ENCODE measurements at regions not wholly inside any gene's neighbourhood (a gene's known extent, or its start where the extent isn't known, plus 50 kb on each side); places are given as distances from the start of the nearest gene placed in this dataset.

DNA sequence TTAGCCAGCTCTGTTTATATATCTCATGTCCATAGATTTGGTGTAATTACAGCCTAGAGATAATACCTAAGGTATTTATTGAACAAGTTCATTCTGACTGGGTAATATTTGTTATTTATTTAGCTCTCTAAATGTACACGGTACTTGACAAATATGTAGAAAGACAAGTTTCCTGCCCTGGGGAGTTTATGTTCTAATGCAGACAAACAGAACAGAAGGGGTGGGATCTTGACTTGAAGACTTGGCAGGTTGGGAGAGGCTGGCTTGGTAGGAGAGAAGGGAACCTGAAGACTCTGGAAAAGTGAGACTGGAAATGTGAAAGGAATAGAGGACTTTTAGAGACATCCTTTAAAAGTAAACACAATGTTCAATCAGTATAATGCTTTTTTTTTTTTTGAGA, 97.7 kb upstream of the CDK6 start:
- Histone ChIP-seq H3K4me3 (ENCODE audit: low read length in 3 of 3) (no peak overlapping the region), H3K4me1 (ENCODE audit: control insufficient read depth in 2 of 3, insufficient read depth in 2 of 3, low read depth in 1 of 3, low read length in 3 of 3) (no peaks in the 10 kb centered on the region), H3K9ac (ENCODE audit: low read length in 3 of 3) (no peak overlapping the region), H3K9me3 (ENCODE audit: control insufficient read depth in 2 of 3, insufficient read depth in 1 of 3, low read length in 3 of 3) (peaks cover 0 to 5% (median 0%) of the 10 kb centered on the region in 3 donors), H3K36me3 (ENCODE audit: control insufficient read depth in 2 of 3, insufficient read depth in 3 of 3, low read length in 3 of 3) (no peaks in the 10 kb centered on the region), H3K27ac (ENCODE audit: low read depth in 2 of 2, low read length in 2 of 2) (no peak overlapping the region), H3K27me3 (ENCODE audit: control insufficient read depth, insufficient read depth, low read length) (no peaks in the 10 kb centered on the region)
- no peak for TF ChIP-seq CTCF (IDR thresholded peaks at IDR 0.05; ENCODE audit: borderline replicate concordance, extremely low read depth, insufficient read depth)
- DNase-seq (no peak), FAIRE-seq (no peak)
- intact Hi-C loops (cut with DNase I) = no loop called here

- H3K36me3 ChIP-seq (ENCODE audit: control insufficient read depth in 2 of 3, insufficient read depth in 3 of 3, low read length in 3 of 3) = no peaks in the 10 kb centered on the region
- H3K4me1 ChIP-seq (ENCODE audit: control insufficient read depth in 2 of 3, insufficient read depth in 2 of 3, low read depth in 1 of 3, low read length in 3 of 3) = no peaks in the 10 kb centered on the region
- H3K27me3 ChIP-seq (ENCODE audit: control insufficient read depth, insufficient read depth, low read length) = no peaks in the 10 kb centered on the region
- no peak overlapping the region for H3K4me3 ChIP-seq (ENCODE audit: low read length in 3 of 3)
- intact Hi-C loops (cut with DNase I) = no loop called here
- H3K9me3 ChIP-seq (ENCODE audit: control insufficient read depth in 2 of 3, insufficient read depth in 1 of 3, low read length in 3 of 3) = peaks cover 0 to 5% (median 0%) of the 10 kb centered on the region in 3 donors
- H3K9ac ChIP-seq (ENCODE audit: low read length in 3 of 3) = no peak overlapping the region
- FAIRE-seq = no peak
- TF ChIP-seq CTCF (IDR thresholded peaks at IDR 0.05; ENCODE audit: borderline replicate concordance, extremely low read depth, insufficient read depth) = no peak
- no peak for DNase-seq
- no peak overlapping the region for H3K27ac ChIP-seq (ENCODE audit: low read depth in 2 of 2, low read length in 2 of 2)
Measured at GRCh38 chr7:92932450-92932849, 96.1 kb upstream of the CDK6 start.

DNA sequence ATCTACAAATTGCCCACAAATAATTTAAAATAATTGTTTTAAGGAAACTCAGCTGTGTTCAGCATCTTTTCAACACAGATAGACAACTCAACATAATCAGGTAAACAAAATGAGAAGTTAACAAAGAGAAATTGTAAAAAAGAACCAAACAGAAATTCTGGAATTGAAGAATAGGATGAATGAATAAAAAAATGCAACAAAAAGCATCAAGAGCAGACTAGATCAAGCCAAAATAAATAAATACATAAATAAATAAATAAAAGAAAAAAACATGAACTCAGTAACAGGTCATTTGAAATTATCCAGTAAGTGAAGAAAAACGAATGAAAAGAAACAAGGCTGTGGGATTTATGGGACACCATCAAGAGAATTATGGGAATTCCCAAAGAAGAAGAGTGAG, 94.0 kb upstream of the CDK6 start:
- H3K27me3 ChIP-seq (ENCODE audit: control insufficient read depth, insufficient read depth, low read length) = no peaks in the 10 kb centered on the region
- FAIRE-seq (no peak), DNase-seq (no peak)
- H3K27ac ChIP-seq (ENCODE audit: low read depth in 2 of 2, low read length in 2 of 2) = no peak overlapping the region
- intact Hi-C loops (cut with DNase I) = no loop called here
- no peak overlapping the region for H3K9ac ChIP-seq (ENCODE audit: low read length in 3 of 3)
- peaks cover 0 to 5% (median 0%) of the 10 kb centered on the region in 3 donors for H3K9me3 ChIP-seq (ENCODE audit: control insufficient read depth in 2 of 3, insufficient read depth in 1 of 3, low read length in 3 of 3)
- H3K4me3 ChIP-seq (ENCODE audit: low read length in 3 of 3) = no peak overlapping the region
- no peaks in the 10 kb centered on the region for H3K4me1 ChIP-seq (ENCODE audit: control insufficient read depth in 2 of 3, insufficient read depth in 2 of 3, low read depth in 1 of 3, low read length in 3 of 3)
- TF ChIP-seq CTCF (IDR thresholded peaks at IDR 0.05; ENCODE audit: borderline replicate concordance, extremely low read depth, insufficient read depth) = no peak
- no peaks in the 10 kb centered on the region for H3K36me3 ChIP-seq (ENCODE audit: control insufficient read depth in 2 of 3, insufficient read depth in 3 of 3, low read length in 3 of 3)

GRCh38 chr7:92926697-92927044, 90.3 kb upstream of the CDK6 start:
- TF ChIP-seq CTCF (IDR thresholded peaks at IDR 0.05; ENCODE audit: borderline replicate concordance, extremely low read depth, insufficient read depth) = no peak
- intact Hi-C loops (cut with DNase I) = no loop called here
- H3K36me3 ChIP-seq (ENCODE audit: control insufficient read depth in 2 of 3, insufficient read depth in 3 of 3, low read length in 3 of 3) = no peaks in the 10 kb centered on the region
- no peaks in the 10 kb centered on the region for H3K4me1 ChIP-seq (ENCODE audit: control insufficient read depth in 2 of 3, insufficient read depth in 2 of 3, low read depth in 1 of 3, low read length in 3 of 3)
- H3K4me3 ChIP-seq (ENCODE audit: low read length in 3 of 3) = no peak overlapping the region
- H3K9ac ChIP-seq (ENCODE audit: low read length in 3 of 3) = no peak overlapping the region
- DNase-seq = no peak
- no peak for FAIRE-seq
- H3K9me3 ChIP-seq (ENCODE audit: control insufficient read depth in 2 of 3, insufficient read depth in 1 of 3, low read length in 3 of 3) = peaks cover 0 to 5% (median 0%) of the 10 kb centered on the region in 3 donors
- no peaks in the 10 kb centered on the region for H3K27me3 ChIP-seq (ENCODE audit: control insufficient read depth, insufficient read depth, low read length)
- H3K27ac ChIP-seq (ENCODE audit: low read depth in 2 of 2, low read length in 2 of 2) = no peak overlapping the region
